Smooth muscle cell (in vitro differentiated cells): ENCODE measurements at regions not wholly inside any gene's neighbourhood (a gene's known extent, or its start where the extent isn't known, plus 50 kb on each side); places are given as distances from the start of the nearest gene placed in this dataset.

Source experiments
- DNase-seq: peaks from one replicate; lab custom pipeline; 2025; ENCODE audit not compliant: unreplicated experiment; lab: John Stamatoyannopoulos, UW
- H2AFZ ChIP-seq: fragments of 200-600 bp; sonication (generic); 2 replicates; pipeline ENCODE4 v1.6.0; 2016; ENCODE audit warnings: antibody characterized with exemption, low read depth, mild to moderate bottlenecking
- H3F3A ChIP-seq: fragments of 200-600 bp; sonication (generic); 2 replicates; pipeline ENCODE4 v1.6.0; 2017; ENCODE audit warnings: antibody characterized with exemption, low read depth
- H3K27ac ChIP-seq: fragments of 200-600 bp; sonication (generic); 2 replicates; pipeline ENCODE4 v1.5.1; 2016; ENCODE audit warnings: low read depth, mild to moderate bottlenecking
- H3K27me3 ChIP-seq: fragments of 200-600 bp; sonication (generic); 2 replicates; pipeline ENCODE4 v1.6.1; 2016; ENCODE audit warnings: low read depth, mild to moderate bottlenecking
- H3K36me3 ChIP-seq: fragments of 200-600 bp; sonication (generic); 2 replicates; pipeline ENCODE4 v1.5.1; 2016; ENCODE audit warnings: low read depth
- H3K4me1 ChIP-seq: fragments of 200-600 bp; sonication (generic); 2 replicates; pipeline ENCODE4 v1.5.1; 2016; ENCODE audit warnings: low read depth
- H3K4me2 ChIP-seq: fragments of 200-600 bp; sonication (generic); 2 replicates; pipeline ENCODE4 v1.6.0; 2016; ENCODE audit warnings: mild to moderate bottlenecking
- H3K4me3 ChIP-seq: fragments of 200-600 bp; sonication (generic); 2 replicates; pipeline ENCODE4 v1.5.1; 2016; ENCODE audit warnings: mild to moderate bottlenecking
- H3K79me2 ChIP-seq: fragments of 200-600 bp; sonication (generic); 2 replicates; pipeline ENCODE4 v1.6.0; 2016; ENCODE audit warnings: low read depth, mild to moderate bottlenecking
- H3K9ac ChIP-seq: fragments of 200-600 bp; sonication (generic); 2 replicates; pipeline ENCODE4 v1.6.0; 2016; ENCODE audit warnings: low read depth
- H3K9me3 ChIP-seq: fragments of 200-600 bp; sonication (generic); replicated peaks from 2 replicates; pipeline ENCODE4 v1.5.1; 2016; ENCODE audit warnings: low read depth
- H4K20me1 ChIP-seq: fragments of 200-600 bp; sonication (generic); 2 replicates; pipeline ENCODE4 v1.6.0; 2016; ENCODE audit warnings: low read depth
- CTCF ChIP-seq: fragments of 200-600 bp; sonication (generic); IDR thresholded peaks from 2 replicates; pipeline ENCODE4 v1.5.1; 2017; ENCODE audit warnings: borderline replicate concordance, mild to moderate bottlenecking, antibody characterized with exemption; ENCODE audit not compliant: insufficient read depth, poor library complexity, severe bottlenecking
- WGBS: methylation state at CpG from one replicate; pipeline ENCODE4 v1.1.7; 2016; ENCODE audit warnings: low lambda C conversion rate; 5-methylcytosine and 5-hydroxymethylcytosine counted together

GRCh38 chr6:11426571-11426970, 111.0 kb upstream of the TMEM170B start:
- no peak for TF ChIP-seq CTCF
- Histone ChIP-seq H3K27ac (no peak overlapping the region), H3K4me2 (no peak overlapping the region), H4K20me1 (no peaks in the 10 kb centered on the region), H2AFZ (no peak overlapping the region), H3K79me2 (no peaks in the 10 kb centered on the region), H3K36me3 (no peaks in the 10 kb centered on the region), H3K9ac (no peak overlapping the region), H3K4me1 (peaks cover 33% of the 10 kb centered on the region), H3K9me3 (no peaks in the 10 kb centered on the region), H3K27me3 (no peaks in the 10 kb centered on the region), H3F3A (peaks cover 11% of the 10 kb centered on the region), H3K4me3 (no peak overlapping the region)
- no peak for DNase-seq
- 96% methylated on average over 2 of the region's 2 CpGs for WGBS

GRCh38 chr6:11425876-11426275, 111.7 kb upstream of the TMEM170B start:
- Histone ChIP-seq H3K79me2 (no peaks in the 10 kb centered on the region), H3K4me1 (peaks cover 33% of the 10 kb centered on the region), H3F3A (peaks cover 11% of the 10 kb centered on the region), H3K9ac (no peak overlapping the region), H2AFZ (no peak overlapping the region), H3K27ac (no peak overlapping the region), H3K4me3 (no peak overlapping the region), H3K9me3 (no peaks in the 10 kb centered on the region), H3K36me3 (no peaks in the 10 kb centered on the region), H3K4me2 (no peak overlapping the region), H4K20me1 (no peaks in the 10 kb centered on the region), H3K27me3 (no peaks in the 10 kb centered on the region)
- DNase-seq, result no peak
- TF ChIP-seq CTCF, result no peak
- 78% methylated on average over 1 of the region's 1 CpG for WGBS

- no peak overlapping the region for H3K4me2 ChIP-seq
- H3K79me2 ChIP-seq, result no peaks in the 10 kb centered on the region
- peaks cover 11% of the 10 kb centered on the region for H3F3A ChIP-seq
- no peaks in the 10 kb centered on the region for H3K36me3 ChIP-seq
- H3K9me3 ChIP-seq, result no peaks in the 10 kb centered on the region
- H3K27me3 ChIP-seq, result no peaks in the 10 kb centered on the region
- no peak overlapping the region for H3K9ac ChIP-seq
- 90% methylated on average over 5 of the region's 5 CpGs for WGBS
- no peak overlapping the region for H3K27ac ChIP-seq
- no peak overlapping the region for H3K4me3 ChIP-seq
- DNase-seq, result no peak
- H4K20me1 ChIP-seq, result no peaks in the 10 kb centered on the region
- H2AFZ ChIP-seq, result no peak overlapping the region
- no peak for TF ChIP-seq CTCF
- H3K4me1 ChIP-seq, result peaks cover 33% of the 10 kb centered on the region
Observed at GRCh38 chr6:11425431-11425871, 112.1 kb upstream of the TMEM170B start.

- no peaks in the 10 kb centered on the region for H3K79me2 ChIP-seq
- DNase-seq, result no peak
- H3K27ac ChIP-seq, result no peak overlapping the region
- no peak overlapping the region for H3K9ac ChIP-seq
- no peak overlapping the region for H3K4me2 ChIP-seq
- no peak overlapping the region for H2AFZ ChIP-seq
- WGBS, result 85% methylated on average over 4 of the region's 4 CpGs
- H3K4me1 ChIP-seq, result peaks cover 28% of the 10 kb centered on the region
- no peaks in the 10 kb centered on the region for H3K27me3 ChIP-seq
- no peak overlapping the region for H3K4me3 ChIP-seq
- TF ChIP-seq CTCF, result no peak
- peaks cover 10% of the 10 kb centered on the region for H3F3A ChIP-seq
- no peaks in the 10 kb centered on the region for H3K36me3 ChIP-seq
- H3K9me3 ChIP-seq, result no peaks in the 10 kb centered on the region
- no peaks in the 10 kb centered on the region for H4K20me1 ChIP-seq
Observed at GRCh38 chr6:11424395-11425034, 113.0 kb upstream of the TMEM170B start.
